Epithelial cell of proximal tubule (primary cell): ENCODE measurements at regions not wholly inside any gene's neighbourhood (a gene's known extent, or its start where the extent isn't known, plus 50 kb on each side); places are given as distances from the start of the nearest gene placed in this dataset.

Source experiments
- DNase-seq: peaks from one replicate; pipeline ENCODE4 v3.0.0-alpha.2; 2011; ENCODE audit warnings: low read depth
- H3K4me3 ChIP-seq: 2 replicates; pipeline ENCODE4 v1.5.1; 2011; ENCODE audit warnings: low read depth, mild to moderate bottlenecking, low read length
- CTCF ChIP-seq: conservative IDR thresholded peaks from 2 replicates; pipeline ENCODE4 v1.5.1; 2012; ENCODE audit warnings: low read depth, mild to moderate bottlenecking, low read length

GRCh38 chr2:52510432-52510831 is 1257.2 kb upstream of the CHAC2 start:
- no peak for DNase-seq
- no peak for TF ChIP-seq CTCF

GRCh38 chr2:52502476-52502860 is 1265.1 kb upstream of the CHAC2 start:
- no peak for DNase-seq
- no peak overlapping the region for H3K4me3 ChIP-seq
- no peak for TF ChIP-seq CTCF

More at GRCh38 chr2:52510432-52510831, 1257.2 kb upstream of the CHAC2 start:
- H3K4me3 ChIP-seq: no peak overlapping the region

GRCh38 chr2:52501715-52502475 is 1265.7 kb upstream of the CHAC2 start:
- no peak for TF ChIP-seq CTCF
- no peak overlapping the region for H3K4me3 ChIP-seq
- no peak for DNase-seq

GRCh38 chr2:52500561-52500960 is 1267.0 kb upstream of the CHAC2 start:
- no peak overlapping the region for H3K4me3 ChIP-seq
- TF ChIP-seq CTCF: no peak
- no peak for DNase-seq

GRCh38 chr2:52498077-52498750 is 1269.4 kb upstream of the CHAC2 start:
- no peak overlapping the region for H3K4me3 ChIP-seq
- no peak for TF ChIP-seq CTCF
- no peak for DNase-seq

GRCh38 chr2:52495816-52496215 is 1271.8 kb upstream of the CHAC2 start:
- no peak for TF ChIP-seq CTCF
- DNase-seq: no peak
- no peak overlapping the region for H3K4me3 ChIP-seq

GRCh38 chr2:52477166-52477565 is 1290.4 kb upstream of the CHAC2 start:
- no peak overlapping the region for H3K4me3 ChIP-seq
- DNase-seq: no peak
- TF ChIP-seq CTCF: no peak
